ENCODE measurements at regions not wholly inside any gene's neighbourhood (a gene's known extent, or its start where the extent isn't known, plus 50 kb on each side); places are given as distances from the start of the nearest gene placed in this dataset.

GRCh38 chr7:159280008-159280407 lies 135.3 kb upstream of the VIPR2 start:
- no peak overlapping the region for H3K27ac ChIP-seq
- no peaks in the 10 kb centered on the region for H3K27me3 ChIP-seq (replicated peaks; ENCODE audit: insufficient read depth)
- no peaks in the 10 kb centered on the region for H3K36me3 ChIP-seq
- no peak for DNase-seq (ENCODE audit: low spot score)
- intact Hi-C loops (cut with DNase I) = no loop called here
- 73% methylated on average over 3 of the region's 3 CpGs for WGBS
- no peaks in the 10 kb centered on the region for H3K9me3 ChIP-seq
- TF ChIP-seq POLR2A (IDR thresholded peaks at IDR 0.05) = no peak
- TF ChIP-seq POLR2AphosphoS5 (IDR thresholded peaks at IDR 0.05) = no peak
- TF ChIP-seq CTCF (IDR thresholded peaks at IDR 0.05) = no peak
- H3K4me3 ChIP-seq = no peak overlapping the region
- no peaks in the 10 kb centered on the region for H3K4me1 ChIP-seq (replicated peaks)

GRCh38 chr7:159272739-159273138 lies 128.1 kb upstream of the VIPR2 start:
- 51% methylated on average over 3 of the region's 3 CpGs for WGBS
- Histone ChIP-seq H3K9me3 (no peaks in the 10 kb centered on the region), H3K4me3 (no peak overlapping the region), H3K27me3 (replicated peaks; ENCODE audit: insufficient read depth) (no peaks in the 10 kb centered on the region), H3K27ac (no peak overlapping the region), H3K36me3 (no peaks in the 10 kb centered on the region), H3K4me1 (replicated peaks) (no peaks in the 10 kb centered on the region)
- DNase-seq (ENCODE audit: low spot score) = no peak
- TF ChIP-seq POLR2AphosphoS5 (IDR thresholded peaks at IDR 0.05) (no peak), POLR2A (IDR thresholded peaks at IDR 0.05) (no peak), CTCF (IDR thresholded peaks at IDR 0.05) (no peak)
- intact Hi-C loops (cut with DNase I) = no loop called here

- Histone ChIP-seq H3K9me3 (no peaks in the 10 kb centered on the region), H3K4me3 (no peak overlapping the region), H3K27ac (no peak overlapping the region), H3K27me3 (replicated peaks; ENCODE audit: insufficient read depth) (no peaks in the 10 kb centered on the region), H3K36me3 (no peaks in the 10 kb centered on the region), H3K4me1 (replicated peaks) (no peaks in the 10 kb centered on the region)
- 20% methylated on average over 1 of the region's 1 CpG for WGBS
- no peak for DNase-seq (ENCODE audit: low spot score)
- intact Hi-C loops (cut with DNase I) = no loop called here
- peak; percentile 46 for TF ChIP-seq POLR2AphosphoS5 (IDR thresholded peaks at IDR 0.05)
- no peak for TF ChIP-seq CTCF (IDR thresholded peaks at IDR 0.05)
- TF ChIP-seq POLR2A (IDR thresholded peaks at IDR 0.05) = no peak
Observed at GRCh38 chr7:159271781-159272180, 127.1 kb upstream of the VIPR2 start.

- Histone ChIP-seq H3K27me3 (replicated peaks; ENCODE audit: insufficient read depth) (no peaks in the 10 kb centered on the region), H3K4me1 (replicated peaks) (no peaks in the 10 kb centered on the region), H3K36me3 (no peaks in the 10 kb centered on the region), H3K27ac (no peak overlapping the region), H3K9me3 (no peaks in the 10 kb centered on the region), H3K4me3 (no peak overlapping the region)
- 98% methylated on average over 3 of the region's 3 CpGs for WGBS
- TF ChIP-seq POLR2AphosphoS5 (IDR thresholded peaks at IDR 0.05) (no peak), CTCF (IDR thresholded peaks at IDR 0.05) (no peak), POLR2A (IDR thresholded peaks at IDR 0.05) (no peak)
- no peak for DNase-seq (ENCODE audit: low spot score)
- intact Hi-C loops (cut with DNase I) = no loop called here
Observed at GRCh38 chr7:159269745-159270144, 125.1 kb upstream of the VIPR2 start.

GRCh38 chr7:159263430-159263829 lies 118.8 kb upstream of the VIPR2 start:
- intact Hi-C loops (cut with DNase I) = no loop called here

More at GRCh38 chr7:159263430-159263829, 118.8 kb upstream of the VIPR2 start:
- no peaks in the 10 kb centered on the region for H3K9me3 ChIP-seq
- no peak overlapping the region for H3K27ac ChIP-seq
- no peak overlapping the region for H3K4me3 ChIP-seq
- no peak for TF ChIP-seq POLR2A (IDR thresholded peaks at IDR 0.05)
- no peak for TF ChIP-seq CTCF (IDR thresholded peaks at IDR 0.05)
- TF ChIP-seq POLR2AphosphoS5 (IDR thresholded peaks at IDR 0.05) = no peak
- H3K27me3 ChIP-seq (replicated peaks; ENCODE audit: insufficient read depth) = no peaks in the 10 kb centered on the region
- H3K36me3 ChIP-seq = no peaks in the 10 kb centered on the region
- DNase-seq (ENCODE audit: low spot score) = no peak
- H3K4me1 ChIP-seq (replicated peaks) = no peaks in the 10 kb centered on the region
